Neutrophil (primary cell): ENCODE measurements at regions not wholly inside any gene's neighbourhood (a gene's known extent, or its start where the extent isn't known, plus 50 kb on each side); places are given as distances from the start of the nearest gene placed in this dataset.

ENCODE experiments used
- H3K27ac ChIP-seq: fragments of 200-600 bp; sonication (generic); 2 replicates; pipeline ENCODE4 v1.5.1; 2016; ENCODE audit warnings: mild to moderate bottlenecking, moderate library complexity
- H3K27me3 ChIP-seq: fragments of 200-600 bp; sonication (generic); 2 replicates; pipeline ENCODE4 v1.6.0; 2016; ENCODE audit warnings: mild to moderate bottlenecking
- H3K36me3 ChIP-seq: fragments of 200-600 bp; sonication (generic); 2 replicates; pipeline ENCODE4 v1.5.1; 2017
- H3K4me1 ChIP-seq, 2 experiments: fragments of 200-600 bp in 1 of 2; sonication (generic) in 1 of 2; 1 replicate in 1 of 2; 2 replicates in 1 of 2; pipeline versions ENCODE4 v1.5.1 to v1.6.1; 2013 to 2016; ENCODE audit warnings: low read depth in 1 of 2, low read length in 1 of 2, mild to moderate bottlenecking in 1 of 2, moderate library complexity in 1 of 2; ENCODE audit not compliant: control insufficient read depth in 1 of 2, insufficient read depth in 1 of 2
- H3K4me3 ChIP-seq, 2 experiments: fragments of 200-600 bp in 1 of 2; sonication (generic) in 1 of 2; 1 replicate in 1 of 2; 2 replicates in 1 of 2; pipeline ENCODE4 v1.5.1; 2013 to 2016; ENCODE audit warnings: low read depth in 1 of 2, low read length in 1 of 2, mild to moderate bottlenecking in 1 of 2, moderate library complexity in 1 of 2
- H3K9me3 ChIP-seq: fragments of 200-600 bp; sonication (generic); 2 replicates; pipeline ENCODE4 v1.5.1; 2016
- TF ChIP-seq, protein P1 (sequence below): fragments of 200-600 bp; sonication (generic); IDR thresholded peaks from 2 replicates; pipeline ENCODE4 v1.5.1; 2016; ENCODE audit warnings: antibody characterized with exemption

DNA sequence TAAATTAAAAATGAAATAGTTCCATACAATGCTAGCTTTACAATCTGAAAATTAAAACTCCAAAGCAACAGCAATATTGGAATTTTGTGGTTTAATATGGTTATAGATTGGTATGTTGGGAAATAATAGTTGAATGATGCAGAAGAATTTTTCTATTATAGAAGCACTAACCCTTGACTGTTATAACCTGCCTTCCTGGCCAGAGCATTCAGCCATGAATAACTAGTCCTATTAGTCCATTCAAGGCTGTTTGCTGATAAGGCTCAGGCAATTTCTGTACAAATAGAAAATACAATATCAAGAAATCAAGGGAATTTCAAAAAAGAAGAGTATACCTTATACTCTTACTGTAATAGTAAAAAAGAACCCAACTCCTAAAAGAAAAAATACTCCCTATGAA, 101.6 kb upstream of the SP4 start:
- no peaks in the 10 kb centered on the region for H3K4me1 ChIP-seq
- H3K4me3 ChIP-seq = no peak overlapping the region
- H3K9me3 ChIP-seq = no peaks in the 10 kb centered on the region
- TF ChIP-seq, protein P1, sequence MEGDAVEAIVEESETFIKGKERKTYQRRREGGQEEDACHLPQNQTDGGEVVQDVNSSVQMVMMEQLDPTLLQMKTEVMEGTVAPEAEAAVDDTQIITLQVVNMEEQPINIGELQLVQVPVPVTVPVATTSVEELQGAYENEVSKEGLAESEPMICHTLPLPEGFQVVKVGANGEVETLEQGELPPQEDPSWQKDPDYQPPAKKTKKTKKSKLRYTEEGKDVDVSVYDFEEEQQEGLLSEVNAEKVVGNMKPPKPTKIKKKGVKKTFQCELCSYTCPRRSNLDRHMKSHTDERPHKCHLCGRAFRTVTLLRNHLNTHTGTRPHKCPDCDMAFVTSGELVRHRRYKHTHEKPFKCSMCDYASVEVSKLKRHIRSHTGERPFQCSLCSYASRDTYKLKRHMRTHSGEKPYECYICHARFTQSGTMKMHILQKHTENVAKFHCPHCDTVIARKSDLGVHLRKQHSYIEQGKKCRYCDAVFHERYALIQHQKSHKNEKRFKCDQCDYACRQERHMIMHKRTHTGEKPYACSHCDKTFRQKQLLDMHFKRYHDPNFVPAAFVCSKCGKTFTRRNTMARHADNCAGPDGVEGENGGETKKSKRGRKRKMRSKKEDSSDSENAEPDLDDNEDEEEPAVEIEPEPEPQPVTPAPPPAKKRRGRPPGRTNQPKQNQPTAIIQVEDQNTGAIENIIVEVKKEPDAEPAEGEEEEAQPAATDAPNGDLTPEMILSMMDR = no peak
- no peaks in the 10 kb centered on the region for H3K27me3 ChIP-seq
- H3K27ac ChIP-seq = no peak overlapping the region
- H3K36me3 ChIP-seq = no peaks in the 10 kb centered on the region

DNA sequence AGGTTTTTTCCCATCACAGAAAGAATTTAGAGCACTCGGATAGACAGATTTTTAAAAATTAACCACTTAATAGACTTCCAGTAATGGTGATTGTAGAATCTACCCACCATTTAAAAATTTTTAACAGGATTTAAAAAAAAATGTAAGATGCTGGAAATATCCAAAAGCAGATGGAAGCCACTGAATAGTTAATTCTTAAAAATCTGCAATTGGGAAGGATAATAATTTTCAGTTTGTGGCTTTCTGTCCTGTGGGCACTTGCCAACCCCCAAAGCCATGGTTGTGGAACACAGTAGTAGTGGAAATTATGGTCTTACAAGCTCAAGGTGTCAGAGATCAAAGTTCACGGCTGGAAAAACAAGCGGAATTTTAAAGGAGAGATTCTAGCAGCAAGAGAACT, 101.0 kb upstream of the SP4 start:
- H3K9me3 ChIP-seq = no peaks in the 10 kb centered on the region
- TF ChIP-seq, protein P1 = no peak
- H3K36me3 ChIP-seq = no peaks in the 10 kb centered on the region
- no peaks in the 10 kb centered on the region for H3K27me3 ChIP-seq
- no peak overlapping the region for H3K4me3 ChIP-seq
- no peak overlapping the region for H3K27ac ChIP-seq
- no peaks in the 10 kb centered on the region for H3K4me1 ChIP-seq

DNA sequence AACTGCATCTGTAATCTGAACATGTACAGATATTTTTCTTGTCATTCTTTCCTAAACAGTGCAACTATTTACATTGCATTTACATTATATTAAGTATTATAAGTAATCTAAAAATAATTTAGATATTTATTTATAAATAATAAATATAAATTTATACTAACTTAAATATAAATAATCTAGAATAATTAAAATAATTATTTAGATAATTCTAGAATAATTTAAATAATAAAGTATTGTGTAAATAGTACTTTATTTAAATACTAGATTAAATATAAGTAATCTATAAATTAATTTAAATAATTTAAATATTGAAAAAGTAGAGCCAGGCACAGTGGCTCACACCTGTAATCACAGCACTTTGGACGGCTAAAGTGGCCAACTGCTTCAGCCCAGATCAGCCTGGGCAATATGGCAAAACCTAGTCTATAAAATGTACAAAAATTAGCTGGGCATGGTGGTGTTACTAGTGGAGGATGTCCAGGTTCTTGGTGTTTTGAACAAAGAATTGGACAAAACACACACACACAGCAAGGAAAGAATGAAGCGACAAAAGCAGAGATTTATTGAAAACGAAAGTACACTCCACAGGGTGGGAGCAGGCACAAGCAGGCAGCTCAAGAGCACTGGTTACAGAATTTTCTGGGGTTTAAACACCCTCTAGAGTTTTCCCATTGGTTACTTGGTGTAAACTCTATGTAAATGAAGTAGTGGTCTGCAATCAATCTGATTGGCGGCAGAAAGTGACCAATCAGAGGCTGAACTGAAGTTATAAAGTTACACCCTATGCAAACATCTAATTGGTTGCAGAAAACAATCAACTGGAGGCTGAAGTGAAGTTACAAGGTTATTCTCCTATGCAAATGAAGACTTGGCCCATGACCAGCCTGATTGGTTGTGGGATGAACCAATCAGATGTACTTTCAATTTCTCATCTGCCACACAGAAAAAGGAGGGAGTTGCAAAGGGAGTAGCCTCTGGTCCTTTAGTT, 100.2 kb upstream of the SP4 start:
- no peaks in the 10 kb centered on the region for H3K27me3 ChIP-seq
- no peaks in the 10 kb centered on the region for H3K36me3 ChIP-seq
- H3K4me1 ChIP-seq = no peaks in the 10 kb centered on the region
- TF ChIP-seq, protein P1 = no peak
- H3K4me3 ChIP-seq = no peak overlapping the region
- H3K9me3 ChIP-seq = no peaks in the 10 kb centered on the region
- H3K27ac ChIP-seq = no peak overlapping the region

DNA sequence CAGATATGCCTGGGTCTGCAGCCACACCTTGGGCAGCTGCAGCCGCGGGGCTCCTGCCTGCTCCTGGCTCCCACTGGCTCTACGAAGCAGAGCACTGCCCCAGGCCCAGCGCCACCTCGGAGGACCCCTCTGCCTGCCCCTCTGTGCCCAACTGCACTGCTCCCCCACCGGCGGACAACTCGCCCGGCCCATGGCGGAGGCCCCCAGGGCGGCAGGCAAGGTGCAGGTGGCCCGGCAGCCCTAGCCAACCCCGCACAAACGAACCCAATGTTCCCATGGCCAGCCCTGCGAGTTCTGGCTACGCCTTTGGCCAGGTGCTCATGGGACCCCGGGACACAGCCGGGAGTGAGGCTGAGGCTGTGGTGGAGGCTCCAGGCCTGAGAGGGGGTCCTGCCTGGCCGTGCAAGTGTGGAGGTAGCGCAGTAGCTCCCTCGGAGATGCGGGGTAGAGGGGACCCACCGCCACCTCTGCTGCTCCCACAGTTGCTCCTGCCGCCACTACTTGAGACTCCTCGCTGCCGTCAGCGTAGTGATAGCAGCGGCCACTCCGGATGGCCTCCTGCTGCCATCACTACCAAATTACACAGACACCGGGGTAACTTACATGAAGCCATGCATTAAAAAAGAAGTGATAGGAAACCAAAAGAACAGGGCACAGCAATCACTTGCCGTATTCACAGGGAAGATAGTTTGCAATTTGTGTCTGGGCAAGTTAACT, 97.3 kb upstream of the SP4 start:
- H3K4me1 ChIP-seq = no peaks in the 10 kb centered on the region

DNA sequence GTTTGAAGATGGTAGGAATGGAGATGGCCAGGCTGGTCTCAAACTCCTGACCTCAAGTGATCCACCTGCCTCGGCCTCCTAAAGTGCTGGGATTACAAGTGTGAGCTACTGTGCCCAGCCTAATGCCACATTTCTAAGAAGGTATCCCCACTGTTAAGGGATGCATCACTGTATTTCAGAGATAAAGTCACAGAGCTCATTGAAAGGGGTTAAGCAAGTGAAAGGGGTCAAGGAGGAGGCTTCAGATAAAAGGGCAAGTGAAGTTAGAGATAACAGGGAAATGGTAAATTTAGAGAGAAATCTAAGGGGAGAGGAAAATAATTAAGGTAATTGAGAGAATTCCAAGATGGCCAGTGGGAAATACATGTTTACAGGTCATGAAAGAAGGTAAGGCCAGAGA, 93.0 kb upstream of the SP4 start:
- H3K27me3 ChIP-seq = no peaks in the 10 kb centered on the region
- no peak overlapping the region for H3K27ac ChIP-seq
- H3K9me3 ChIP-seq = no peaks in the 10 kb centered on the region
- no peaks in the 10 kb centered on the region for H3K4me1 ChIP-seq
- TF ChIP-seq, protein P1 = no peak
- no peaks in the 10 kb centered on the region for H3K36me3 ChIP-seq
- no peak overlapping the region for H3K4me3 ChIP-seq

More for the DNA sequence above, 97.3 kb upstream of the SP4 start:
- Histone ChIP-seq H3K27ac (no peak overlapping the region), H3K4me3 (no peak overlapping the region), H3K27me3 (no peaks in the 10 kb centered on the region), H3K36me3 (no peaks in the 10 kb centered on the region), H3K9me3 (no peaks in the 10 kb centered on the region)
- TF ChIP-seq, protein P1 = no peak
